Calu3 (cell line): ENCODE measurements at regions not wholly inside any gene's neighbourhood (a gene's known extent, or its start where the extent isn't known, plus 50 kb on each side); places are given as distances from the start of the nearest gene placed in this dataset.

ENCODE experiments used
- BruUV-seq: library from RNA; stranded (reverse); fragments of 400-500 nt; replicated peaks from 2 replicates; lab custom pipeline; 2021; lab: Mats Ljungman, UMichigan
- CTCF ChIA-PET: fragments of 300-600 bp; sonication (Branson Sonifier 250); formaldehyde crosslinking; loops from one replicate; lab custom pipeline; 2022; ENCODE audit warnings: antibody characterized with exemption; lab: Charles Lee
- DNase-seq: peaks from one replicate; pipeline ENCODE4 v3.0.0; 2022
- H3K27ac Mint-ChIP-seq: one replicate; pipeline ENCODE4 v1.8.0; 2022; ENCODE audit warnings: mixed read lengths; ENCODE audit not compliant: unreplicated experiment
- H3K27me3 Mint-ChIP-seq: one replicate; pipeline ENCODE4 v1.8.0; 2022; ENCODE audit warnings: mixed read lengths; ENCODE audit not compliant: unreplicated experiment
- H3K36me3 Mint-ChIP-seq: one replicate; pipeline ENCODE4 v1.8.0; 2022; ENCODE audit warnings: mild to moderate bottlenecking, moderate library complexity, mixed read lengths; ENCODE audit not compliant: insufficient read depth, unreplicated experiment
- H3K4me1 Mint-ChIP-seq: one replicate; pipeline ENCODE4 v1.8.0; 2022; ENCODE audit warnings: mild to moderate bottlenecking, low read depth, mixed read lengths; ENCODE audit not compliant: unreplicated experiment
- H3K4me3 Mint-ChIP-seq: one replicate; pipeline ENCODE4 v1.8.0; 2022; ENCODE audit warnings: mild to moderate bottlenecking, low read depth, moderate library complexity, mixed read lengths; ENCODE audit not compliant: unreplicated experiment
- H3K9me3 Mint-ChIP-seq: one replicate; pipeline ENCODE4 v1.8.0; 2022; ENCODE audit warnings: low read depth, mixed read lengths; ENCODE audit not compliant: unreplicated experiment
- intact Hi-C: fragments of 100-400 bp; cut with micrococcal nuclease; formaldehyde crosslinking; loops from one replicate; pipeline ENCODE4 v1.10.0; 2022; ENCODE audit not compliant: unreplicated experiment
- TF ChIP-seq, protein P1 (sequence below): fragments of 200-600 bp; IDR thresholded peaks from one replicate; pipeline ENCODE4 v1.8.0; 2022; ENCODE audit warnings: antibody characterized with exemption; ENCODE audit not compliant: unreplicated experiment

DNA sequence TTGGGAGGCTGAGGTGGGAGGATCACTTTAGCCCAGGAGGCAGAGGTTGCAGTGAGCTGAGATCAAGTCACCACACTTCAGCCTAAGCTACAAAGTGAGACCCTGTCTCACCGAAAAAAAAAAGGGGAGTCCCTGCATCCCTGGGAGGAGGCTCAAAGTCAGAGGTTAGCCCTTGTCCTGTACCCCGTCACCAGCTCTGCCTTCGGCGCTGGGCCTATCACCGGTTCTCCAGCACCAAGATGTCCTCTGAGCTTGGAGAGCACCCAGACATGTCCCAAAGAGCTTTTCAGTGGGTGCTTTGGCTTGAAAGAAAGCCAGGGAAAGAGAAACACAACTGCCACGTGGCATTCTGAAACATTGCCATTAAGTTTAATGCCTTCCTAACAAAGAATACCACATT is 356.9 kb upstream of the TSHZ3 start:
- CTCF ChIA-PET = interaction anchor here (0.6 kb wide), 1 partner anchor 44 kb away, joined by 4 read pairs; no protein-coding TSS in a partner anchor
- no TSS peak for BruUV-seq
- intact Hi-C loops = no loop called here
- Mint-ChIP-seq H3K4me3 (no peak overlapping the region), H3K9me3 (peaks cover 25% of the 10 kb centered on the region), H3K4me1 (no peaks in the 10 kb centered on the region), H3K27ac (no peak overlapping the region), H3K27me3 (no peaks in the 10 kb centered on the region), H3K36me3 (no peaks in the 10 kb centered on the region)
- TF ChIP-seq, protein P1, sequence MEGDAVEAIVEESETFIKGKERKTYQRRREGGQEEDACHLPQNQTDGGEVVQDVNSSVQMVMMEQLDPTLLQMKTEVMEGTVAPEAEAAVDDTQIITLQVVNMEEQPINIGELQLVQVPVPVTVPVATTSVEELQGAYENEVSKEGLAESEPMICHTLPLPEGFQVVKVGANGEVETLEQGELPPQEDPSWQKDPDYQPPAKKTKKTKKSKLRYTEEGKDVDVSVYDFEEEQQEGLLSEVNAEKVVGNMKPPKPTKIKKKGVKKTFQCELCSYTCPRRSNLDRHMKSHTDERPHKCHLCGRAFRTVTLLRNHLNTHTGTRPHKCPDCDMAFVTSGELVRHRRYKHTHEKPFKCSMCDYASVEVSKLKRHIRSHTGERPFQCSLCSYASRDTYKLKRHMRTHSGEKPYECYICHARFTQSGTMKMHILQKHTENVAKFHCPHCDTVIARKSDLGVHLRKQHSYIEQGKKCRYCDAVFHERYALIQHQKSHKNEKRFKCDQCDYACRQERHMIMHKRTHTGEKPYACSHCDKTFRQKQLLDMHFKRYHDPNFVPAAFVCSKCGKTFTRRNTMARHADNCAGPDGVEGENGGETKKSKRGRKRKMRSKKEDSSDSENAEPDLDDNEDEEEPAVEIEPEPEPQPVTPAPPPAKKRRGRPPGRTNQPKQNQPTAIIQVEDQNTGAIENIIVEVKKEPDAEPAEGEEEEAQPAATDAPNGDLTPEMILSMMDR = no peak
- DNase-seq = no peak

DNA sequence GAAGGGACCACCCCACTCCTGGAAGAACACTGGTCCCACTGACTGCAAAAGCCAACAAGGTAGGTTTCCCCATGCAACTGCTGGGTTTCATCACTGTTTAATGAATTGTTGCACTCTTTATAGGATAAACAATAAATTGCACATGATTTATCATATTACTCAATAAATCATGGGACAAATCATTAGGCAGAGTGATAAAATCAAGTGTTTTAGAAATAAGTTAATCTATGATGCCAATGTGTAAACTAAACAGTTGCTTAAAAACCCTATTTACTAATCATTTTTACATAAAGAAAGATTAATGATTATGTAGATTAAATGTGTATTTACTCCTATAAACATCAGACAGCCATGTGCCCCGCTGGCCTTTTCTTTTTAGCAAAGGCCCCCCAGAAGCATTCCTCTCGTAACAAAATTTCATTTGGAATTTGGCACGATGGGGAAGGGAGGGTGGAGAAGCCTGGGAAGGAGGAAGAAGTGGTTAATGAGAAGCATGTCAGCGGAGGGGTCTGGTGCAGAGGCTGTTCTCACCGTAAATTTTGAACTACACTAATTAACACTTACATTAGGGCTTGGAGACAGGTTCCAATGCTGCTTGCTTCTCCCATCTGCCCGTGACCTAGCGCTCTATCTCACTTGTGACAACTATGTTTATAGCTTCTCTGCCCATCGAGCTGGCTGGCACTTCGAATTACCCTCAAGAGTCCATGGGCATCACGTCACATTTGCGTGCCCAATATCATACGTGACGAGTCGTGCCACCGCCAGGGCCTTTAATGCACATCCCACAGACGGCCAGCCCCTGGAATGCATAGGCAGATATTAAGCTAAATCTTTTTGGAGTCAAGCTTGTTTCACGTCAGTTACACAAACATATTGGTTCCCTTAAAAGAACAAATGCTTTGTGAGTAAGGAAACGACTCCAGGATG is 357.7 kb upstream of the TSHZ3 start:
- H3K27me3 Mint-ChIP-seq = no peaks in the 10 kb centered on the region
- no peak for DNase-seq
- intact Hi-C loops = no loop called here
- no peak overlapping the region for H3K27ac Mint-ChIP-seq
- H3K4me3 Mint-ChIP-seq = no peak overlapping the region
- peaks cover 31% of the 10 kb centered on the region for H3K9me3 Mint-ChIP-seq
- TF ChIP-seq, protein P1 = no peak
- no peaks in the 10 kb centered on the region for H3K36me3 Mint-ChIP-seq
- BruUV-seq = no TSS peak
- CTCF ChIA-PET = no interaction called here
- H3K4me1 Mint-ChIP-seq = no peaks in the 10 kb centered on the region

DNA sequence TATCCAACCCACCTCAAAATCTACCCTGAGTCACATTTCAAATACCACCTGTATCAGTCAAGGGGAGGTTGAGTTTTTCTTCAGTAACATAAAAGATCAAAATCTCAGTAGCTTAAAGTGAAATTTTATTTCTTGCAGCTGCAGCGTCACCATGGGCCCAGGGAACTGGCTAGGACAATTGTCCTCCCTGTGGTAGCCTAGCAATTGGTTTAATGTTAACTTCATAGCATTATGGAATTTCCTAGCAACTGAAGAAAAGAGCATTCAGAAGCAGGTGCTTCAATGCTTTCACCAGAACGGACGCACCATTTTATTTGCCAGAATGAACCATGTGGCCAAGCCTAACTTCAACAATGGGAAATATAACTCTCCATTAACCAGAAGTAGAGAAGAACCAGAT is 359.3 kb upstream of the TSHZ3 start:
- CTCF ChIA-PET = no interaction called here
- H3K4me3 Mint-ChIP-seq = no peak overlapping the region
- DNase-seq = no peak
- H3K4me1 Mint-ChIP-seq = no peaks in the 10 kb centered on the region
- H3K27ac Mint-ChIP-seq = no peak overlapping the region
- no peaks in the 10 kb centered on the region for H3K27me3 Mint-ChIP-seq
- H3K9me3 Mint-ChIP-seq = peaks cover 25% of the 10 kb centered on the region
- no TSS peak for BruUV-seq
- no peaks in the 10 kb centered on the region for H3K36me3 Mint-ChIP-seq
- intact Hi-C loops = no loop called here
- TF ChIP-seq, protein P1 = no peak

DNA sequence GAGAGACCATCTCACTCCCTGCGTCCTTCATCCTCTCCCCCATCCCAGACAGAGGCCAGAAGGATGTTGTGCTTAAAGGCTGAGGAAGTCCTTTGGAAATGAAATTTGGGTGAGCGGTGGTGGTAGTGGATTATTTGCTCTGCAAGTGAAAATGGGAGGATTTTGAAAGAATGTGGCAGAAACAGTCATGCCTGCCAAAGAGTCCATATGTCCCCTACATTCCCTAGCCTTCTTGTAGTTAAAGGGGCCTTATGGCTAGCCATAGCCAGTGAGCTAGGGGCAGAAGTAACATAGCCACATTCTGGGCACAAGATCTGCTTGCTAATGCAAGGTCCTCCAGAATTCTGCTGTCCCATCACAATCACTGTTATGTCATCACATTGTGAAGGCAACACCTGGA is 360.2 kb upstream of the TSHZ3 start:
- Mint-ChIP-seq H3K9me3 (peaks cover 24% of the 10 kb centered on the region), H3K27me3 (no peaks in the 10 kb centered on the region), H3K27ac (no peak overlapping the region), H3K4me3 (no peak overlapping the region), H3K36me3 (no peaks in the 10 kb centered on the region), H3K4me1 (no peaks in the 10 kb centered on the region)
- intact Hi-C loops = no loop called here
- CTCF ChIA-PET = no interaction called here
- BruUV-seq = no TSS peak
- no peak for DNase-seq
- TF ChIP-seq, protein P1 = no peak
